H1 (cell line): ENCODE measurements at regions not wholly inside any gene's neighbourhood (a gene's known extent, or its start where the extent isn't known, plus 50 kb on each side); places are given as distances from the start of the nearest gene placed in this dataset.

Experiments
- CTCF ChIA-PET: fragments of 300-600 bp; sonication (Branson Sonifier 250); formaldehyde crosslinking; loops from one replicate; lab custom pipeline; 2021; ENCODE audit not compliant: partially characterized antibody; lab: Charles Lee
- POLR2A ChIA-PET: fragments of 300-600 bp; sonication (Branson Sonifier 250); formaldehyde crosslinking; loops from one replicate; lab custom pipeline; 2021; ENCODE audit warnings: inconsistent platforms; ENCODE audit not compliant: partially characterized antibody; lab: Charles Lee
- DNase-seq, 2 experiments: peaks; one replicate each; pipeline versions ENCODE4 v3.0.0 to v3.0.0-alpha.2; 2010 to 2022; ENCODE audit warnings: low spot score in 2 of 2, low read depth in 1 of 2, mixed read lengths in 1 of 2
- FAIRE-seq: peaks from 2 replicates; lab custom pipeline; 2011; peaks lifted over from hg19 to GRCh38; lab: Jason Lieb, UNC
- H2AFZ ChIP-seq: 2 replicates; pipeline ENCODE4 v1.8.1; 2012; ENCODE audit warnings: low read length, inconsistent platforms
- H2AK5ac ChIP-seq: 2 replicates; pipeline ENCODE4 v1.6.1; 2013; ENCODE audit warnings: low read depth, low read length
- H2BK120ac ChIP-seq: replicated peaks from 2 replicates; pipeline ENCODE3; 2013; ENCODE audit warnings: low read depth, low read length, inconsistent platforms
- H2BK12ac ChIP-seq: 2 replicates; pipeline ENCODE4 v1.6.1; 2013; ENCODE audit warnings: low read depth, low read length
- H2BK15ac ChIP-seq: 2 replicates; pipeline ENCODE4 v1.6.1; 2013; ENCODE audit warnings: low read length
- H2BK20ac ChIP-seq: 2 replicates; pipeline ENCODE4 v1.6.1; 2013; ENCODE audit warnings: low read length
- H2BK5ac ChIP-seq: 2 replicates; pipeline ENCODE4 v1.6.1; 2013; ENCODE audit warnings: low read depth, low read length
- H3K14ac ChIP-seq: 2 replicates; pipeline ENCODE4 v1.6.1; 2013; ENCODE audit warnings: inconsistent platforms; ENCODE audit not compliant: insufficient read length
- H3K18ac ChIP-seq: 2 replicates; pipeline ENCODE4 v1.6.1; 2013; ENCODE audit warnings: low read length; ENCODE audit errors: extremely low read depth
- H3K23ac ChIP-seq: 2 replicates; pipeline ENCODE4 v1.6.1; 2013; ENCODE audit warnings: inconsistent platforms; ENCODE audit not compliant: insufficient read length
- H3K23me2 ChIP-seq: 2 replicates; pipeline ENCODE4 v1.6.1; 2013; ENCODE audit warnings: low read depth, low read length
- H3K27ac ChIP-seq: 2 replicates; pipeline ENCODE4 v1.6.1; 2011; ENCODE audit warnings: low read depth, low read length, inconsistent platforms
- H3K27me3 ChIP-seq, 4 experiments: replicated peaks in 1 of 4; 1 replicate in 1 of 4; 2 replicates in 3 of 4; pipeline versions ENCODE4 v1.6.1 to v1.8.1; 2011 to 2013; ENCODE audit warnings: low read length in 3 of 4, mild to moderate bottlenecking in 3 of 4, inconsistent platforms in 2 of 4, mixed read lengths in 2 of 4, moderate library complexity in 1 of 4; ENCODE audit not compliant: control insufficient read depth in 3 of 4, insufficient read depth in 3 of 4; ENCODE audit errors: extremely low read depth in 1 of 4
- H3K36me3 ChIP-seq, 4 experiments: 2 replicates each; pipeline versions ENCODE4 v1.6.1 to v1.8.1; 2011 to 2013; ENCODE audit warnings: mild to moderate bottlenecking in 4 of 4, low read length in 3 of 4, moderate library complexity in 2 of 4, control low read depth in 1 of 4, inconsistent platforms in 1 of 4; ENCODE audit not compliant: insufficient read depth in 4 of 4, control insufficient read depth in 2 of 4
- H3K4ac ChIP-seq: replicated peaks from 2 replicates; pipeline ENCODE3; 2013; ENCODE audit warnings: low read length, low read depth, mixed read lengths, inconsistent platforms; ENCODE audit not compliant: insufficient read length
- H3K4me1 ChIP-seq, 4 experiments: replicated peaks in 1 of 4; 1 replicate in 1 of 4; 2 replicates in 3 of 4; pipeline versions ENCODE4 v1.6.1 to v1.8.1; 2011 to 2013; ENCODE audit warnings: low read length in 3 of 4, inconsistent platforms in 2 of 4, mixed read lengths in 1 of 4; ENCODE audit not compliant: insufficient read depth in 4 of 4, control insufficient read depth in 3 of 4
- H3K4me2 ChIP-seq, 2 experiments: 2 replicates each; pipeline versions ENCODE4 v1.6.1 to v1.8.1; 2011 to 2013; ENCODE audit warnings: low read depth in 2 of 2, low read length in 2 of 2, control low read depth in 1 of 2, inconsistent platforms in 1 of 2, mild to moderate bottlenecking in 1 of 2; ENCODE audit not compliant: insufficient read depth in 1 of 2
- H3K4me3 ChIP-seq, 4 experiments: fragments of 200-600, 300-600 bp in 1 of 4; sonication (generic), shearing (Covaris generic), sonication (Bioruptor Twin) in 1 of 4; 2 replicates each; pipeline versions ENCODE4 v1.5.1 to v1.8.1; 2011 to 2016; ENCODE audit warnings: low read length in 4 of 4, low read depth in 3 of 4, control low read depth in 2 of 4, inconsistent platforms in 2 of 4, mild to moderate bottlenecking in 2 of 4, mixed read lengths in 1 of 4, moderate library complexity in 1 of 4; ENCODE audit not compliant: insufficient read depth in 2 of 4; ENCODE audit errors: extremely low read depth in 1 of 4
- H3K56ac ChIP-seq: replicated peaks from 2 replicates; pipeline ENCODE3; 2013; ENCODE audit warnings: low read depth, mild to moderate bottlenecking, mixed read lengths, low read length, inconsistent platforms; ENCODE audit not compliant: insufficient read length
- H3K79me1 ChIP-seq: 2 replicates; pipeline ENCODE4 v1.6.1; 2013; ENCODE audit warnings: low read depth, low read length, control low read depth
- H3K79me2 ChIP-seq, 2 experiments: 2 replicates each; pipeline versions ENCODE4 v1.6.1 to v1.8.1; 2012 to 2013; ENCODE audit warnings: low read length in 2 of 2, mild to moderate bottlenecking in 2 of 2, inconsistent platforms in 1 of 2; ENCODE audit not compliant: insufficient read depth in 2 of 2, control insufficient read depth in 1 of 2
- H3K9ac ChIP-seq, 4 experiments: replicated peaks in 1 of 4; 1 replicate in 1 of 4; 2 replicates in 3 of 4; pipeline versions ENCODE4 v1.6.1 to v1.8.1; 2011 to 2013; ENCODE audit warnings: low read depth in 3 of 4, low read length in 3 of 4, control low read depth in 2 of 4, mild to moderate bottlenecking in 2 of 4, moderate library complexity in 2 of 4, inconsistent platforms in 1 of 4; ENCODE audit errors: extremely low read depth in 1 of 4
- H3K9me3 ChIP-seq, 2 experiments: 2 replicates each; pipeline versions ENCODE4 v1.6.1 to v1.8.1; 2012 to 2013; ENCODE audit warnings: mild to moderate bottlenecking in 2 of 2, moderate library complexity in 2 of 2, control low read depth in 1 of 2, inconsistent platforms in 1 of 2, low read depth in 1 of 2, low read length in 1 of 2, mixed read lengths in 1 of 2; ENCODE audit not compliant: insufficient read depth in 2 of 2
- H4K20me1 ChIP-seq, 2 experiments: replicated peaks in 1 of 2; 2 replicates each; pipeline versions ENCODE3 to v1.8.1; 2011 to 2013; ENCODE audit warnings: inconsistent platforms in 2 of 2, low read length in 2 of 2, mild to moderate bottlenecking in 1 of 2; ENCODE audit not compliant: insufficient read depth in 2 of 2, control insufficient read depth in 1 of 2
- H4K5ac ChIP-seq: 2 replicates; pipeline ENCODE4 v1.6.1; 2013; ENCODE audit warnings: low read length, low read depth, mixed read lengths, inconsistent platforms; ENCODE audit not compliant: insufficient read length
- H4K8ac ChIP-seq: 2 replicates; pipeline ENCODE4 v1.8.0; 2013; ENCODE audit warnings: mild to moderate bottlenecking, moderate library complexity, low read length, inconsistent platforms; ENCODE audit not compliant: insufficient read depth; ENCODE audit errors: extremely low read depth
- H4K91ac ChIP-seq: replicated peaks from 2 replicates; pipeline ENCODE3; 2013; ENCODE audit warnings: low read length, mixed read lengths, inconsistent platforms; ENCODE audit not compliant: insufficient read length
- ASH2L ChIP-seq: fragments of 200-600, 300-600 bp; sonication (generic); IDR thresholded peaks from one replicate; pipeline ENCODE4 v1.7.1; 2017; ENCODE audit warnings: low read length
- CTBP2 ChIP-seq: IDR thresholded peaks from 2 replicates; pipeline ENCODE4 v1.7.0; 2011; ENCODE audit warnings: borderline replicate concordance, mild to moderate bottlenecking, moderate library complexity, mixed read lengths, low read length; ENCODE audit not compliant: insufficient read depth, insufficient read length
- EGR1 ChIP-seq: IDR thresholded peaks from 2 replicates; pipeline ENCODE4 v1.6.1; 2011; ENCODE audit warnings: low read depth, low read length, borderline replicate concordance
- JUN ChIP-seq: IDR thresholded peaks from 2 replicates; pipeline ENCODE4 v1.6.1; 2011; ENCODE audit warnings: low read depth, mild to moderate bottlenecking, improper control_type of control experiment, low read length
- POLR2AphosphoS5 ChIP-seq: IDR thresholded peaks from 2 replicates; pipeline ENCODE4 v1.6.1; 2011; ENCODE audit warnings: low read depth, low read length
- RXRA ChIP-seq: IDR thresholded peaks from 2 replicates; pipeline ENCODE4 v1.6.1; 2011; ENCODE audit warnings: low read depth, mild to moderate bottlenecking, low read length, moderate library complexity; ENCODE audit not compliant: insufficient read depth
- USF2 ChIP-seq: IDR thresholded peaks from 2 replicates; pipeline ENCODE4 v1.6.1; 2011; ENCODE audit warnings: low read length, improper control_type of control experiment
- YY1 ChIP-seq: IDR thresholded peaks from 2 replicates; pipeline ENCODE4 v1.6.1; 2011; ENCODE audit warnings: low read depth, mild to moderate bottlenecking, low read length
- ZNF274 ChIP-seq: IDR thresholded peaks from 2 replicates; pipeline ENCODE4 v1.7.0; 2012; ENCODE audit warnings: low read length, borderline replicate concordance; ENCODE audit errors: extremely low read depth
- WGBS, 2 experiments: shearing (Covaris generic) in 1 of 2; methylation state at CpG; one replicate each; pipeline versions ENCODE4 v1.1.6 to v1.1.7; 2013 to 2015; ENCODE audit warnings: low lambda C conversion rate in 2 of 2, mixed read lengths in 2 of 2, inconsistent platforms in 1 of 2, low coverage in 1 of 2, missing lambda C conversion rate in 1 of 2; ENCODE audit not compliant: insufficient replicate concordance in 2 of 2, insufficient coverage in 1 of 2, insufficient read length in 1 of 2; ENCODE audit errors: extremely low coverage in 1 of 2, missing lambda C conversion rate in 1 of 2; 5-methylcytosine and 5-hydroxymethylcytosine counted together
- TF ChIP-seq, protein P1 (sequence below): IDR thresholded peaks from 2 replicates; pipeline ENCODE4 v1.6.1; 2012; ENCODE audit warnings: inconsistent platforms

GRCh38 chr14:49016381-49016780 lies 569.8 kb downstream of the RPS29 start:
- TF ChIP-seq YY1, result no peak
- TF ChIP-seq EGR1, result no peak
- no peak for TF ChIP-seq JUN
- TF ChIP-seq USF2, result no peak
- no peak for TF ChIP-seq ASH2L
- no peak for TF ChIP-seq ZNF274
- no peak for TF ChIP-seq CTBP2
- TF ChIP-seq, protein P1, sequence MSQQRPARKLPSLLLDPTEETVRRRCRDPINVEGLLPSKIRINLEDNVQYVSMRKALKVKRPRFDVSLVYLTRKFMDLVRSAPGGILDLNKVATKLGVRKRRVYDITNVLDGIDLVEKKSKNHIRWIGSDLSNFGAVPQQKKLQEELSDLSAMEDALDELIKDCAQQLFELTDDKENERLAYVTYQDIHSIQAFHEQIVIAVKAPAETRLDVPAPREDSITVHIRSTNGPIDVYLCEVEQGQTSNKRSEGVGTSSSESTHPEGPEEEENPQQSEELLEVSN, result no peak
- no peak for TF ChIP-seq RXRA
- no peak for TF ChIP-seq POLR2AphosphoS5
- Histone ChIP-seq H3K14ac (no peak overlapping the region), H4K5ac (no peak overlapping the region), H4K20me1 (no peaks in the 10 kb centered on the region), H3K23me2 (no peaks in the 10 kb centered on the region), H3K56ac (no peak overlapping the region), H2BK120ac (no peak overlapping the region), H2BK12ac (no peak overlapping the region), H4K8ac (no peak overlapping the region), H3K4ac (no peak overlapping the region), H3K4me1 (peaks cover 0 to 2% (median 0%) of the 10 kb centered on the region in 4 experiments; a peak in 2 of 7 replicates), H3K18ac (no peak overlapping the region), H3K79me2 (no peaks in the 10 kb centered on the region), H4K91ac (no peak overlapping the region), H2AFZ (no peak overlapping the region), H3K27ac (no peak overlapping the region), H3K23ac (no peak overlapping the region), H3K9ac (no peak overlapping the region), H2BK20ac (no peak overlapping the region), H3K4me2 (no peak overlapping the region), H3K27me3 (no peaks in the 10 kb centered on the region), H2AK5ac (no peak overlapping the region), H3K9me3 (no peaks in the 10 kb centered on the region), H3K4me3 (no peak overlapping the region), H2BK5ac (no peak overlapping the region), H2BK15ac (no peak overlapping the region), H3K79me1 (no peaks in the 10 kb centered on the region), H3K36me3 (no peaks in the 10 kb centered on the region)
- 95% methylated on average over 2 of the region's 2 CpGs; no CpG with 5 or more reads in 1 of the 2 experiments for WGBS, 2 experiments
- DNase-seq (no peak), FAIRE-seq (no peak)
- ChIA-PET POLR2A (no interaction called here), CTCF (interaction anchor here (0.6 kb wide), 1 partner anchor 185 kb away, joined by 3 read pairs; no protein-coding TSS in a partner anchor)
